Stimulated activated CD8-positive, alpha-beta memory T cell treated with anti-CD3 and anti-CD28 coated beads, Interleukin-2, amount 100 ng/mL, for 48 hours (primary cell): ENCODE measurements at regions not wholly inside any gene's neighbourhood (a gene's known extent, or its start where the extent isn't known, plus 50 kb on each side); places are given as distances from the start of the nearest gene placed in this dataset.

ENCODE experiments used
- DNase-seq, 2 donors: peaks; one replicate each; pipeline ENCODE4 v3.0.0-alpha.2; 2020; ENCODE audit warnings: low read depth in 2 of 2

DNA sequence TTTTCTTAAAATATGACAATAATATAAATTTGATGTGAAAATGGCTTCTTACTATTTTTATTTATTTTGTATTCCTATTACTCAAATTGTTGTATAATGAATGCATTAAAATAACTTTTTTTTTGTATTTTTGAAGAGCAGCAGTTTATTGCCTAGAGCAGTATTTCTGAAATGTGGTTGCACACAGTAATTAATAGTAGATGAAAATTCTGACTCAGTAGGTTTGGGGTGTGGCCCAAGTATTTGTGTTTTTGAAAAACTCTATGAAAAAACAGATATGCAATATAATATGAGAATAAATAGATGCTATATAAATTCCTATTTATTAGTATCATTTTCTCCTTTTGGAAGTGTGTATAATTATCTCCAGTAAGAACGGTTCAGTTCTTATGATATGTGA lies 2225.3 kb upstream of the C9orf72 start:
- no peak for DNase-seq

GRCh38 chr9:29799227-29799626 lies 2225.9 kb upstream of the C9orf72 start:
- no peak for DNase-seq

DNA sequence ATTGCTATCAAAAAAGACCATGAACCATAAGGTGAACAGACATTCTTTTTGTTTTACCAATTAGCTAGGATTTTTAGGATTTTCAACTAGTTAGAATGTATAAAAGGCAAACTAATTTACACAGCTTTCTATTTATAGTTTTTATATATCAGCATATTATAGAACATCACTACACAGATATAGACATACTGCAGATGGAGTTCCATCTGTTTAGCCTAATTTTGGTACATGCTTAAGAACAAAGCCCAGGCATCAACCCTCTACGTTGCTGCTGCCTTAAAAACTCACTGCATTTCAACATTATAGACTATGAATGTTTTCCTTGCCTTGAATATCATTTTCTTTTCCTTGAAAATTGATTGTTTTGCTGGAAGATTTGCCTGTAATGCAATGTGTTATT lies 2227.5 kb upstream of the C9orf72 start:
- DNase-seq = no peak

DNA sequence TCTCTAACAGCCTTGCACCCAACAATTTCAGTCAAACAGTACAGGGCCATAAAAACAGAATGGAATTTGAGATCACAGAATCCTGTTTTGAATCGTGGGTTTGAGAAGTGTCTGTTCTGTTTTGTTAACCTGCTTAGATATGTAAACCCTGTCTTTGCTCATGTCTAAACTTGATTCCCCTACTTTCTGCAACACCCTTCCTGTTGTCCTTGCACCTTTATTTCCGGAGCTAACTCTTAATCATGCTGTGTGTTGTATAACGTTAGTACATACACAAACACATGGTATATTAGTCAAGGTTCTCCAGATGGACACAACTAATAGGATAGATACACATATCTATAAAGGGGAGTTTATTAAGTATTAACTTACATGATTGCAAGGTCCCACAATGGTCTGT lies 2229.2 kb upstream of the C9orf72 start:
- no peak for DNase-seq

DNA sequence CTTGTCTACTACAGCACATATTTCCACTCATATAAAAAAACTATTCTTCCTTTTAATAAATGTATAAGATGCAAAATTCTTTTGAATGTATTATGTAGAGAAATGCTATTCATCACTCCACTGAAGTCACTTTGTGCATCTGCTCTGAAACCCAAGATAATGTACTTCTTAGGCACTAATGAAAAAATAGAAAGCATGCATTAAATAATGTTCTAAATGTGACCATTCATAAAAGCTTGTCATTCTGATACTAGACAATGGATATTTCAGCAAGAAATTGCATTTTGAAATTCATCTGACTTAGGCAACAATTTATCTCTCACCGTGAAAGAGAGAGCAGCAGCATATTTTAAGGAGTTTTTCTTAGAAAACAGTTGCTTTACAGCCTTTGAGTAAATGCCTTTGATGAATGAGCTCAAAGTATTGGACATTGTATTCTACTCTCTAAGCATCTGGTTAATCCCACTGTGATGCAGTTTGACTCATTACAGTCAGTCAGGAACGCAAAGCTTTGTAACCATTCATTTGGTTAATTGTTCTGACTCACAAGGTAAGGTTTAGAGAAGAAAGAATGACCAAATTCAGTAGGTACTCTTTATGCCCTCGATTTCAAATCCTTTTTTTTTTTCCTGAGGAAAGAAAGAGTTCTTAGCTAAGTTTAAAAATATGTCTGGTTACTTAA lies 2233.8 kb upstream of the C9orf72 start:
- DNase-seq = no peak

GRCh38 chr9:29816954-29817703 lies 2243.8 kb upstream of the C9orf72 start:
- no peak for DNase-seq

DNA sequence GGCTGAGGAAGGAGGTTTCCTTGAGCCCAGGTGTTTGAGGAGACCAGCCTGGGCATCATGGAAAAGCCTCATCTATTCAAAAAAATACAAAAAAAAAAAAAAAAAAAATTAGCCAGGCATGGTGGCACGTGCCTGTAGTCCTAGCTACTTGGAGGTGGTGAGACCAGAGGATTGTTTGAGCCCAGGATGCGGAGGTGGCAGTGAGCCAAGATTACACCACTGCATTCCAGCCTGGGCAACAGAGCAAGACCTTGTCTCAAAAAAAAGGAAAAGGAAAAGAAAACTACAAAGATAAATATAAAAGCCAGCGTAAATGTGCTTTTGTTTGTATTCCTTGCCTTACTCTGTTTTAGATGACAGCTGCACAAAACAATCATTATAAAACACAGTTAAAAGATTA lies 2249.2 kb upstream of the C9orf72 start:
- DNase-seq = no peak

GRCh38 chr9:29826421-29826820 lies 2253.1 kb upstream of the C9orf72 start:
- DNase-seq = no peak

DNA sequence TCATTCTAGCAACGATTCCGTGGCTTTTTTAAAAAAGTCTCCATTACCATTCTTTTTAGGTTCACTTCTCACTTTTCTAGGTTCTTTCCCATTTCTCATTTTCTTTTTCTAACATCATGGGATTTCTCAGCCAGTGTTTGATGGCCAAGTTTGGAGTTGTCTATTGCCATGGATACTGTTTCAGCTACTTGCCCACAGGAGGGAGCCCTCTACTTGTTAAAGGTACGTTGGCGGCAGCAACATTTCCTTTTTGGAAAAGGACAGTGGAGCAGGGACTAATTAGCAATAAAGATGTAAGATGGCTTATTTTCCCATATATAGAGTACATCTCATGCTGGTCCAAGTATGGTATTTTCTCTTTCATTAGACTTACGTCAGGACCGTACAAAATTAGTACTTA lies 2257.5 kb upstream of the C9orf72 start:
- DNase-seq = no peak

DNA sequence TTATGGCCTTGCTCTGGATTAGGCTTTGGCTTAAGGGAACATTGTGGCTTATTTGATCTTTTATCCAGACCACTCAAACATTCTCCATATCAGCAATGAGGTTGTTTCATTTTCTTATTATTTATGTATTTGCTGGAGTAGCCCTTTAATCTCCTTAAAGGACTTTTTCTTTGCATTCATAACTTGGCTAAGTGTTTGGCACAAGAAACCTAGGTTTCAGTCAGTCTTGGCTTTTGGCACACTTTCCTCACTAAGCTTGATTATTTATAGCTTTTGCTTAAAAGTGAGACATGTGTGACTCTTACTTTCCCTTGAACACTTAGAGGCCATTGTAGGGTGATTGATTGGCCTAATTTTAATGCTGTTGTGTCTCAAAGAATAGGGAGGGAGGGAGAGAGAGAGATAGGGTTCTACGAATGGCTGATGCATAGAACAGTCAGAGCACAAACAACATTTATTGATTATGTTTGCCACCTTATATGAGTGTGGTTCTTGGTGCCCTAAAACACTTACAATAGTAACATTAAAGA lies 2265.3 kb upstream of the C9orf72 start:
- no peak for DNase-seq

DNA sequence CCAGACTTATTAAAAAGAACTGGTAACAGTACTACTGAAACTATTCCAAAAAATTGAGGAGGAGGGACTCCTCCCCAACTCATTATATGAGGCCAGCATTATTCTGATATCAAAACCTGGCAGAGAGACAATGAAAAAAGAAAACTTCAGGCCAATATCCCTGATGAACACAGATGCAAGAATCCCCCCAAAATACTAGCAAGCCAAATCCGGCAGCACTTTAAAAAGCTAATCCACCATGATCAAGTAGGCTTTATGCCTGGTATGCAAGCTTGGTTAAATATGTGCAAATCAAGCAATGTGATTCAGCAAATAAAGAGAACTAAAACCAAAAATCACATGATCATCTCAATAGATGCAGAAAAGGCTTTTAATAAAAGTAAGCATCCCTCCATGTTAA lies 2271.0 kb upstream of the C9orf72 start:
- no peak for DNase-seq

DNA sequence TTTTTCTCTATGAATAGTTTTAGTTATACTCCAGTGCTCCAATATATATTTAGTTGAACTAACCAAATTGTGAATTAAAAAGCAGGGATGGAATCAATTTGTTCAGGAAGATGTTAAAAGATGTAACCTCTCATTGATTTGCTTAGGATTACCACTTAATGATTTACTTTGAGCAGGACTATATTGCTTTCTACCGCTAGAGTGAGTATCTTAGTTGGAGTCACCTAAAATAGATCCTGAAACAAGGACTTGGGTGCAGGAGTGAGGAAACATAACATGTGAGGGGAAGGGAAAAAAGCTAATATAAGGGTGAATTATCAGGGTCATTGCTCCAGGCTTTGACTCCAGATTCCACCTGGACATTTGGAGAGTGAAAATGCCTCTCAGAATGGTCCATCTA lies 2277.4 kb upstream of the C9orf72 start:
- DNase-seq = no peak

DNA sequence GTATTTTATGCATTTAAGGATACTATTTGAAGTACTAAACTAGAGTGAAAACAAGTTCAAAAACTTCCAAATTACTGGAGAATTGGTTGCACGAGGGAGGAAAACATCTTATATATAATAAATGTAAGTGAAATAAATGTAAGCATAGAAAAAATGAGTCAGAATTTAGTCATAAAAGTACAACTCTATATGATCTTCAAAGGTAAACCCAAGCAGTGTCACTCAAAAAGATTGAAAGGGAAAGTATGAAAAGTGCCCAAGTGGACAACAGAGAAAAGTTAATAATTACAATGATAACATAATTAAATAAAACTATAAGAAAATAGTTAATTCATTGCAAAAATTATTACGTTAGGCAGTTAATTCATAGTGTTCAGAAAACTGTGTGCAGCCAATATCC lies 2288.5 kb upstream of the C9orf72 start:
- no peak for DNase-seq

GRCh38 chr9:29865764-29866313 lies 2292.6 kb upstream of the C9orf72 start:
- DNase-seq = no peak

- DNase-seq = no peak
These were observed 2293.3 kb upstream of the C9orf72 start for GRCh38 chr9:29866556-29866955.

DNA sequence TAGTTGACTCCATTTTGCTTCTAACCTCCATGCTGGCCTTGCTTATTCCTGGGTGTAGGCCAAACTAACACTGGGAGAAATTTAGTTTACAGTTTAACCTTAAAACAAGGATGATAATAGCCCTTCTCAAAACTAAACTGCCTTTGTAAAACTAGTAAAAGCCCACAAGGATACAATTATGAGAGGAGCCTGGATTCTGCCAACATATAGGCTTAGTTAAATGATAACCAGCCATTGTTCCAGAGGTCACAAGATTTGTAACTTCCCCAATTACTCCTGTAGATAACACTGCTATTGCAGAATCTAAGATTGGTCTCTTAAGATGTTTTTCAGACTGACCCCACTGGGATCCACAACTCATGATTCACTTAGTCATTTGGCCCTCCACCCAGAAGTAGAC lies 2300.3 kb upstream of the C9orf72 start:
- DNase-seq = no peak

GRCh38 chr9:29875547-29875946 lies 2302.3 kb upstream of the C9orf72 start:
- DNase-seq = no peak

DNA sequence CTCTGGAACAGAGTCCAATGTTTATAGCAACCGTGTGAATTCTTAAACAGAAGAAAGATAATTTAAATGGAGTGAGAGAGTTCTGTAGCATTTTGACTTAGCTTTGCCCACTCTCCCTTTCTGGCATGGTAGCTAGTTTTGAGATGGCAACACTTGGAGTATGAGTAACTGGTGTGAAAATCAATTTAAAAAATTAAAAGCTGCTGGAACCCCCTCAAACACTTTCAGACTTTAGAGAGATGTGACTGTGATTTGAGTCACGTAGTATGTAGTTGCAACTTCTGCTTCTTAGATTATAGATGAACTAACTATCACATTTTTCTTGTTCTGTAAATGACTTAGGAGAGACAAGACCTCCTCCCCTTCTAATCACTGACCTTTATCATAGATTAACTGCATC lies 2309.5 kb upstream of the C9orf72 start:
- no peak for DNase-seq

DNA sequence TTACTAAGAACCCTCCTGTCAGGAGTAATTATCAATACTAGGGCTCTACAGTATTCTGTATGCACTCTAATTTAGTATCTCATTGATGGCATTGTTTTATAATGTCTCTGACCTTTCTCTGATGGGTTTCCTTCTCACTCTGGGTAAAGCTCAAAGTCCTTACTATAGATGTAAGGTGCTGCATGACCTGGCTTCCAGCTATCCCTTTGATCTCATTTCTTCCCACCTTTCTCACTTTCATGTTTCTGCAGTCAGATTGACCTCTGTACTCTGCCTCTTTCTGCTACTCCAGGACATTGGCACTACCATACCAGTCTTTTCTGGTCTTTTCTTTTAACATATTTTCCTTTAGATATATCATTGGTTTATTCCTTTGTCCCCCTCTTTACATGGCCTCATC lies 2332.8 kb upstream of the C9orf72 start:
- no peak for DNase-seq

DNA sequence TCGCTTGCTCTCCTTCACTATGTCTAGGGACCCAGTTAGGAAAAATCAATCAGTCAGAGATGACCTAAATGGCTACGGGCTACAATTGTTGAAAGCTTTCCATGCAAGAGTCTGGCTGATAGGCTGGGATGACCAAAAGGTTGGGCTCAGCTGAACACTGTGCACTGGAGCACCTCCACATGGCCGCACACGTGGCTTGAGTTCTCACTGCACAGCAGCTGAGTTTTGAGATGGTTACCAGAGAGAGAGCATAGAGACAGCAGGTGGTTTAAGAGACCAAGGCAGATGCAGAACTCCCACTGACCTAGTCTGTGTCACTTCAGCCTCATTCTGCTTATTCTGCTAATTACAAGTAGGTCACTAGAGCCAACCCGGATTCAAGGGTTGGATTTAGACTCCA lies 2354.8 kb upstream of the C9orf72 start:
- no peak for DNase-seq

- no peak for DNase-seq
These were observed 2366.3 kb upstream of the C9orf72 start for GRCh38 chr9:29939559-29939958.

GRCh38 chr9:29945012-29945411 lies 2371.7 kb upstream of the C9orf72 start:
- DNase-seq = no peak

DNA sequence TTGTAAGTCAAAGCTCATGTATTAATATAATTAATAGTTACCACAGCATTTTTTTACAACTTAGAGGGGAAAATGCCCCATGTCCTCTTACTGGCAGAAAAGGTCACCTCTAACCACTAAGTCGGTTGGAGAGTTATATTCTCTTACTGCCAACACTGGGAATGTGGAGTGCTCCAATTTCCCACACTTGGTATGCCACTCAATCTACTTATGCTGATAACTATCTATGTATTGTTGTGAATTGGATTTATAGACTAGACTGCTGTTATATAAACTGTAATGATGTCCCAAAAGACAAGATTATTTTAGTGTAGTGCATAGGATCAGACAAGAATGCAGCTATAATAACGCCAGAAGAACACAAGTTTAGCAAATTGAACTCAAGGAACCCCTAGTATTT lies 2385.2 kb upstream of the C9orf72 start:
- no peak for DNase-seq
